Peyer's patch (tissue), 4 donors: ENCODE measurements at regions not wholly inside any gene's neighbourhood (a gene's known extent, or its start where the extent isn't known, plus 50 kb on each side); places are given as distances from the start of the nearest gene placed in this dataset.

Experiments
- DNase-seq, 3 donors: peaks; one replicate each; pipeline ENCODE4 v3.0.0-alpha.2; 2017 to 2019
- H3K27ac ChIP-seq, 4 donors: fragments of 200-600 bp; sonication (generic); one replicate each; pipeline ENCODE4 v1.5.1; 2016 to 2019
- H3K27me3 ChIP-seq, 2 donors: fragments of 200-600 bp; sonication (generic); one replicate each; pipeline ENCODE4 v1.5.1; 2019
- H3K36me3 ChIP-seq, 3 donors: fragments of 200-600 bp; sonication (generic); one replicate each; pipeline ENCODE4 v1.5.1; 2016 to 2019
- H3K4me1 ChIP-seq, 4 donors: fragments of 200-600 bp; sonication (generic); one replicate each; pipeline ENCODE4 v1.5.1; 2016 to 2019
- H3K4me3 ChIP-seq, 4 donors: fragments of 200-600 bp; sonication (generic); 1 replicate in 3 of 4; 2 replicates in 1 of 4; pipeline ENCODE4 v1.5.1; 2016 to 2019; ENCODE audit warnings: mild to moderate bottlenecking in 1 of 4
- H3K9me3 ChIP-seq, 4 donors: fragments of 200-600 bp; sonication (generic); one replicate each; pipeline ENCODE4 v1.5.1; 2016 to 2019; ENCODE audit warnings: mild to moderate bottlenecking in 1 of 4
- POLR2A ChIP-seq, 2 donors: fragments of 450-650 bp; IDR thresholded peaks; one replicate each; pipeline ENCODE4 v1.5.1; 2017; ENCODE audit warnings: antibody characterized with exemption in 2 of 2, mild to moderate bottlenecking in 2 of 2, moderate library complexity in 2 of 2
- TF ChIP-seq, protein P1 (sequence below), 6 experiments: fragments of 450-650 bp in 4 of 6; fragments of 200-600 bp in 2 of 6; sonication (generic) in 1 of 6; IDR thresholded peaks; one replicate each; pipeline ENCODE4 v1.5.1; 2017 to 2019; ENCODE audit warnings: antibody characterized with exemption in 6 of 6, mild to moderate bottlenecking in 3 of 6, moderate library complexity in 1 of 6

DNA sequence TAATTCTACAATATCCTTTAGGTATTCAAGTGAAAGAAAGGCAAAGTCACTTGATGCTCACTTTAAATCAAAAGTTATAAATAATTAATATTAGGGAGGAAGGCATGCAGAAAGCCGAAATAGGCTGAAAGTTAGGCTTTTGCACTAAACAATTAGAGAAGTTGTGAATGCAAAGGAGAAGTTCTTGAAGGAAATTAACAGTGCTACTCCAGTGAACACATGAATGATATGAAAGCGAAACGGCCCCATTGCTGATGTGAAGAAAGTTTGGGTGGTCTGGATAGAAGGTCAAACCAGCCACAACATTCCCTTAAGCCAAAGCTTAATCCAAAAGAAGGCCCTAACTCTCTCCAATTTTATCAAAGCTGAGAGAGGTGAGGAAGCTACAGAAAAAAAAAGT is 103.1 kb upstream of the CXCR4 start:
- H3K36me3 ChIP-seq, result no peaks in the 10 kb centered on the region
- no peaks in the 10 kb centered on the region for H3K9me3 ChIP-seq
- TF ChIP-seq, protein P1, sequence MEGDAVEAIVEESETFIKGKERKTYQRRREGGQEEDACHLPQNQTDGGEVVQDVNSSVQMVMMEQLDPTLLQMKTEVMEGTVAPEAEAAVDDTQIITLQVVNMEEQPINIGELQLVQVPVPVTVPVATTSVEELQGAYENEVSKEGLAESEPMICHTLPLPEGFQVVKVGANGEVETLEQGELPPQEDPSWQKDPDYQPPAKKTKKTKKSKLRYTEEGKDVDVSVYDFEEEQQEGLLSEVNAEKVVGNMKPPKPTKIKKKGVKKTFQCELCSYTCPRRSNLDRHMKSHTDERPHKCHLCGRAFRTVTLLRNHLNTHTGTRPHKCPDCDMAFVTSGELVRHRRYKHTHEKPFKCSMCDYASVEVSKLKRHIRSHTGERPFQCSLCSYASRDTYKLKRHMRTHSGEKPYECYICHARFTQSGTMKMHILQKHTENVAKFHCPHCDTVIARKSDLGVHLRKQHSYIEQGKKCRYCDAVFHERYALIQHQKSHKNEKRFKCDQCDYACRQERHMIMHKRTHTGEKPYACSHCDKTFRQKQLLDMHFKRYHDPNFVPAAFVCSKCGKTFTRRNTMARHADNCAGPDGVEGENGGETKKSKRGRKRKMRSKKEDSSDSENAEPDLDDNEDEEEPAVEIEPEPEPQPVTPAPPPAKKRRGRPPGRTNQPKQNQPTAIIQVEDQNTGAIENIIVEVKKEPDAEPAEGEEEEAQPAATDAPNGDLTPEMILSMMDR (IDR thresholded peaks at IDR 0.05), result no peak
- H3K27ac ChIP-seq, result peak overlapping the region in 1 of 4 donors; percentile 50
- H3K27me3 ChIP-seq, result no peaks in the 10 kb centered on the region
- no peak for DNase-seq
- H3K4me3 ChIP-seq, result no peak overlapping the region
- peaks cover 0 to 14% (median 0%) of the 10 kb centered on the region in 4 donors for H3K4me1 ChIP-seq

DNA sequence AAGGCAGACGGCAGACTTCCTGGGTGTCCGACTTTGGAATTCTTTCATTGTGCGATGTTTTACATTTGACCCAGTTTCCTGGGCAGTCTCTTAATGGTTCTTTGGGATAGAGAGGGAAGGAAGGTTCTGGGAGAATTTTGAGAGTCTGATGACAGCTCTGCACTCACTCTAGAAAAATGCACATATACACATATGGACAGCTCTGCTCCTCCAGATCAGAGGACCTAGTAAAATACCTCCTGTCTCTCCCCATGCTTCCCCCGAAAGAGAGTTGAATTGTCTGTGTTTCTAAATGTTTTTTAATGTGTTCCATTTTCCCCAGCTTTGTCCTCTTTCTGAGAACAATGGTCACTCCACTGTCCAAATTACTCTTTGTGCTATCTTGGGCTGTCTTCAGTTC is 102.0 kb upstream of the CXCR4 start:
- Histone ChIP-seq H3K9me3 (no peaks in the 10 kb centered on the region), H3K27me3 (no peaks in the 10 kb centered on the region), H3K4me1 (peaks cover 0 to 4% (median 0%) of the 10 kb centered on the region in 4 donors), H3K4me3 (no peak overlapping the region), H3K36me3 (no peaks in the 10 kb centered on the region), H3K27ac (peak overlapping the region in 1 of 4 donors; percentile 50)
- DNase-seq, result no peak
- TF ChIP-seq, protein P1 (IDR thresholded peaks at IDR 0.05), result no peak
- TF ChIP-seq POLR2A (IDR thresholded peaks at IDR 0.05), result no peak

DNA sequence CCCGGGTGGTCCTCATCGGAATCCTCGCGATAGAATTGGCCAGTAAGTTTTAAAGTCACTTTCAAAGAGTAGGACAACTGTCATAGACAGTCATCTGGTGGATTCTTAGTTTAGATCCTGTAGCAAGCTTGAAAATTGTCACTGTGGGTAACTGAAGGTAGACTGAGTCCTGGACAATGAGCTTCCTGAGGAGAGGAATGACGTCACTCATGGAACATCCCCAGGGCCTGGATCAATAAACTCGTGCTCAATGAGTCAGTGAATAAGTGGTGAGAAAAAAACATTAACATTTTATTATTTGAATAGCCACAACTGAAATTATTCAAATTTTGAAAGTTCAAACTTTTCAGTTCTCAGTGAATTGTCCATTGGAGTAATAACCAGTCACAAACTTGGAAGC is 101.4 kb upstream of the CXCR4 start:
- peaks cover 0 to 4% (median 0%) of the 10 kb centered on the region in 4 donors for H3K4me1 ChIP-seq
- DNase-seq, result no peak
- no peak overlapping the region for H3K4me3 ChIP-seq
- H3K27ac ChIP-seq, result no peak overlapping the region
- no peaks in the 10 kb centered on the region for H3K9me3 ChIP-seq
- H3K36me3 ChIP-seq, result no peaks in the 10 kb centered on the region
- TF ChIP-seq POLR2A (IDR thresholded peaks at IDR 0.05), result no peak
- no peaks in the 10 kb centered on the region for H3K27me3 ChIP-seq

DNA sequence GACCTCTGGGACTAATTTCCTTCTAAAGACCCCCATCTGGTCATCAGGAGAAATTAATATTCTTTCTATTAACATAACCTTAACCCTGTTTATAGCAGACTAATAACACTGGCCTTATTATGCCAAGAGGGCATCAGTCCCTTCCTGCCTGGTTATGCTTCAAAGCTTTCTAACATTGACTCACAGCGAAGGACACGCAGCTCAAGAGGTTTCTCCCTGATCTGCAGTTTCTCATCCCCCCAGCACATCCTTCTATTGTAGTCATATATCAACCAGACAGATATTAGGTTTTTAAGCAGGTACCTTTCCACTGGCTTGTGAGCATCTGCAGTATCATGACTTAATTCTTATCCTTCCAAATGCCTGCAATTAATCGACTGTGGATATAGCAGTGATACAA is 100.0 kb upstream of the CXCR4 start:
- H3K4me3 ChIP-seq, result no peak overlapping the region
- peaks cover 0 to 8% (median 0%) of the 10 kb centered on the region in 4 donors for H3K4me1 ChIP-seq
- no peaks in the 10 kb centered on the region for H3K9me3 ChIP-seq
- no peaks in the 10 kb centered on the region for H3K27me3 ChIP-seq
- no peak for DNase-seq
- no peak overlapping the region for H3K27ac ChIP-seq
- no peaks in the 10 kb centered on the region for H3K36me3 ChIP-seq
- TF ChIP-seq, protein P1 (IDR thresholded peaks at IDR 0.05), result no peak
- no peak for TF ChIP-seq POLR2A (IDR thresholded peaks at IDR 0.05)

DNA sequence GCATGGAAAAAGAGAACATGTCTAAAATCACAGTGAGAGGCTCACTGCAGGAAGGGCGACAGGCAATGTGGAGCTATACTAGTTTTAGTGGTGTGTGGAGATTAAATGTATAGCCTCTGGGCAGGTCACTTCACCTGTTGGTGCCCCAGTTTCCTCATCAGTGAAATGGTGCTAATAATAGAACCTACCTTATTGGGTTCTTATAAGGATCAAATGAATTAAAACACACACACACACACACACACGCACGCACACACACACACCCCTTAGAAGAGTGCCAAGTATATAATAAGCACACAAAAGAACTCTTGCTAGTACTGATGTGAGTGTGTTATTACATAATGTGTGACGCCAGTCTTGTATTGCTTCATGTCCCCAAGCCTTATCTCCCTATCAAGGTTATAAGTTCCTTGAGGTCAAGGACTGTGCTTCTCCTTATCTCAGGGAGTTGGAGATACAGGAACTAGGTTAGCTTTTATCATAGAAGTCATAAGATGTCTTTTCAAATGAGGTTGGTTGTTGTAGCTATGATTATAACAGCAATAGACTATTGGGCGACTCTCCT is 98.0 kb upstream of the CXCR4 start:
- Histone ChIP-seq H3K36me3 (no peaks in the 10 kb centered on the region), H3K4me3 (no peak overlapping the region), H3K4me1 (peaks cover 0 to 18% (median 0%) of the 10 kb centered on the region in 4 donors), H3K27ac (no peak overlapping the region), H3K9me3 (no peaks in the 10 kb centered on the region), H3K27me3 (no peaks in the 10 kb centered on the region)
- TF ChIP-seq, protein P1 (IDR thresholded peaks at IDR 0.05), result no peak
- TF ChIP-seq POLR2A (IDR thresholded peaks at IDR 0.05), result no peak
- DNase-seq, result no peak

DNA sequence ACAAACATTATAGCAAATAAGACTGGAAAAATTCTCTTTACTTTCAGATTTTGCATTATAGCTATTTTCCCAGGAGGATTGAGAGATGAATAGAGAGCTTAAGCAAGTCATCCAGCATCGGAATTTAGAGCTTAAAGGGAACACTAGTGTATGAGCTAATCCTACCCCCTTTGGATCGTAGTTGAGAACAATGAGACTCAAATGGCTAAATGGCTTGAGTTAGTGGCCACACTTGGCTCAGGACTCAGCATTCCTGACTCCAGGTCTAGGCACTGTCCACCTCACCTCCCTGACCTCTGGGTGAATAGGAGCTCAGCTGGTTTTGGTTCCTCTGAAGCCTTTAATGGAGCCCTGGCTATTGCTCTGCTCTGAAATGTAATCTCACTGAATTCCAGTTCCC is 97.5 kb upstream of the CXCR4 start:
- Histone ChIP-seq H3K4me3 (no peak overlapping the region), H3K27me3 (no peaks in the 10 kb centered on the region), H3K9me3 (no peaks in the 10 kb centered on the region), H3K27ac (no peak overlapping the region), H3K36me3 (no peaks in the 10 kb centered on the region), H3K4me1 (peaks cover 0 to 23% (median 0%) of the 10 kb centered on the region in 4 donors)
- TF ChIP-seq, protein P1 (IDR thresholded peaks at IDR 0.05), result no peak
- TF ChIP-seq POLR2A (IDR thresholded peaks at IDR 0.05), result no peak
- no peak for DNase-seq
